ENCODE measurements at regions not wholly inside any gene's neighbourhood (a gene's known extent, or its start where the extent isn't known, plus 50 kb on each side); places are given as distances from the start of the nearest gene placed in this dataset.

DNA sequence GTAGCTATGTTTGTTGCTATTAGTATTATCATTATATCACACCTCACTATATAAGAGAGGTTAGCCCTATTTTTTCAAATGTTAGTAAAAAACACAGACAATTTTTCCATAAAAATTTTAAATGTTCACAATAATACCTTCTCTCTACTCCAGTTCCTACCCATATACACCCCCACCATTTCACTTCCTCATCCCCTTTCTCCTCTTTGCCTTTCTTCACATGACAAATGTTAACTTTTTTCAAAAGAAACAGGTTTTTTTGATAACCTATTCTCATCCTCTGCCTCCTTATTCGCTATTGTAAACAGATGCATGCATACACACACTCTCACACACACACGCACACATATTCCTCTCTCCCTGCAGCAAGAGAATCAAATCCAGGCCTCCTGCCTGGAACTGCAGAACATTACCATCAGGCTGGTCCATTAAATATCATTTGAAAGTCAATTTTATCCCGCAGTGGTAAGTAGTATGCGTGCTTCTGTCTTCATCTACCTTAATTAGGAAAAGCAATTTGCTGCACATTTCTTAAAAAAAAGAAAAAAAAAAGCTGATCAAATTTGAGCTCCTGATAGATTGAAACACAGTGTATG lies 55.5 kb downstream of the MID1IP1 start:
- no peak for DNase-seq

DNA sequence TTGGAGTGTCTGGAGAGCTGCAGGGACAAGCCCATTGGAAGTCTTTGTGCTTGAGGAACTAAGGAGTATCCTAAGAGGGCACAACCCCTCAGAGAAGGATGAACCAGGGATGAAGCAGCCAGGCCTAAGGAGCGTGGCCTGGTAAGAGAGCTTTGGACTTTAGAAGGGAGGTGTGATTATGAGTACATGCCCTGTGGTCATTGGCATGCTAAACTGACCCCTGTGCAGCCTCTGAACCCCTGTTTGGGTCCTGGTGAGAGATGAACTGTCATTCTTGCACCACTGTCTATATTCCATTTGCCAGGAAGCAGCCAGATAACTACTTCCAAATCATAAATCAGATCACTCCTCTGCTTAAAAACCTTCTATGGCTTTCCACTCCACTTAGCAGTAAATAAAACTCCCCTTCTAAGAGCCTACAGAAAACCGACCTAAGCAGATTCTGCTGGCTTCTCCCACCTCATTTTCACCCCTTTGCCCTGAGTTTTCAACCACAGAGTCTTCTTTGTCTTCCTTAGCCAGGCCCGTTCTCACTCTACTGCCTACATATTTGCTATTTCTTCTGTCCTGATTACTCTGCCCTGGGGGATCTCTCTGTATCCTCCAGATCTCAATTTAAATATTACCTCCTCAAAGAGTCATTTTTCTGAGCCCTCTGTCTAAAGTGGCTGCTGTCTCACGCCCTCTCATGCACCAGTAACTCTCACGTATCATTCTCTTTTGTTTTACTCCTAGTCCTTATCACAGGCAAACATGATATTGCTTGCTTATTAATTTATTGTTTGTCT lies 56.7 kb downstream of the MID1IP1 start:
- DNase-seq, result no peak

DNA sequence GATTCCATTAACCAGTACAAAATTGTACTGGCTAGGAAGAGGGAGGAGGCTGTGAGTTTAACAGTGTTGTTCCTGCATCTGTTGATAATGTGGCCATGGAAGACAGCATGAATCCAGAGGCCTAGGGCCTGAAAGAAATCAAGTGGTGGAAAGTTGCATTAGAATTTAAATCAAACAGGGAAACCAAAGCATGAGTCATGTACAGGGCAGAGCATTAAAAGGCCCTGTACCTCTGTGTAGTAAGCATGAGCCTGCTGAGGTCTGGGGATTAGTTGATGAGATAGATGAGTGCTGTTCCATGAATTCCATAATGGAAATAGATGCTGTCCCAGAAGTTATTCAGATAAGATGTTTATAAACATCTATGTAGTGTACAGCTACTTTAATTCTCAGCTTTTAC lies 58.3 kb downstream of the MID1IP1 start:
- DNase-seq, result no peak

DNA sequence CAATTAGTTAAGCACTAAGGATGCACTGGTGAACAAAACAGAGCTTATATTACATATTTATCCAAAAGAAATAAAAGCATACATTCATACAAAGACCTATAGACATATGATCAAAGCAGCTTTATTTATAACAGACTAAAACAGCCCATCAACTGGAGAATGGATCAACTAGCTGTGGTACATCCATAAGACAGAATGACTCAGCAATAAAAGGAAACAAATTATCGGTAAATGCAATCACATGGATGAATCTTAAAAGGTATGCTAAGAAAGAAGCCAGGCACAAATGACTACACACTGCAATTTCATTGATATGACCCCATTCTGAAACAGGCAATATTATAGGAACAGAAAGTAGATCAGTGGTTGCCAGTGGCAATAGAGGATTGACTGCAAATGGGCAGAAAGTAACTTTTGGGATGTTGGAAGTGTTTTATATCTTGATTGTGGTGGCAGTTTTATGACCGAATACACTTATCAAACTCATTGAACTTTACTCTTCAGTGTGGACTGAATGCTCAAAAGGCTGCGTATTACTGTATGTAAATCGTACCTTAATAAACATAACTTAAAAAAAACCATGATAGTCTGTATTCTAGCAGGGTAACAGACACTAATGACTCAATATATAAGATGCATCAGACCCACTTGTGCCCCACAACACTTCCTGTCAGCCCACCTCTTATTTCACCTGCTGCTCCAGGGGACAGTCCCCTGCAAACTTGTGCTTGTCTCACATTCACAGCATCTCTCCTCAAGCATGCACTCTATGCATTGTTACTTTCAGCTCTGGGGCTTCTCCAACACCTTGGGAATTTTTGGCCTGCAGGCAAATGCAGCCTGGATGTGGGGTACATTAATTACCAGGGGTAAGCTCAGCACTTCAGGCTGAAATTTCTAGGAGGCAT lies 59.1 kb downstream of the MID1IP1 start:
- DNase-seq, result no peak

DNA sequence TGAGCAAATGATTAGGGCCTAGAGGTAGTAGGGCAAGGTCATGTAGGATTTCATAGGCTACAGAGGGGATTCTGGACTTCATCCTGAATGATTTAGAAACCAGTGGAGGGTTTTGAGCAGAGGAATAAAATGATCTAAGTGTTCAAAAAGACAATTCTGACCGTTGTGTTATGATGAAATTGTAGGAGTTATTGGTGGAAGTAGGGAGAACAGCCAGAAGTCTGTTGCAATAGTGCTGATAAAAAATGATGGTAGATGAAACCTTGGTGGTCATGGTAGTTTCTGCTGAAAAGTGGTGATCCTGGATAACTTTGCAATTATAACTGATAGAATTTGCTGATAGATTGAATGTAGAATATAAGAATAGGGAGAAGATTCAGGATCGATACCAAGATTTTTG lies 60.2 kb downstream of the MID1IP1 start:
- DNase-seq, result no peak

DNA sequence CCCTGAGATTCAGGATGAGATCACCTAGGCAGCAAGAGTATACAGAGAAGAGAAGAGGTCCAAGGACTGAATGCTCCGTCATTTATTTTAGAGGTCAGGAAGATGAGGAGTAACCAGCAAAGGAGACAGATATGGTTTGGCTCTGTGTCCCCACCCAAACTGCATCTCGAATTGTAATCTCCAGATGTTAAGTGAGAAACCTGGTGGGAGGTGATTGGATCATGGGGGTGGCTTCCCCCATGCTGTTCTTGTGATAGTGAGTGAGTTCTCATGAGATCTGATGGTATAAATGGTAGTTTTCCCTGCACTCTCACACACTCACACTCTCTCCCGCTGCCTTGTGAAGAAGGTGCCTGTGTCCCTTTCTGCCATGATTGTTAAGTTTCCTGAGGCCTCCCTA lies 60.8 kb downstream of the MID1IP1 start:
- no peak for DNase-seq

DNA sequence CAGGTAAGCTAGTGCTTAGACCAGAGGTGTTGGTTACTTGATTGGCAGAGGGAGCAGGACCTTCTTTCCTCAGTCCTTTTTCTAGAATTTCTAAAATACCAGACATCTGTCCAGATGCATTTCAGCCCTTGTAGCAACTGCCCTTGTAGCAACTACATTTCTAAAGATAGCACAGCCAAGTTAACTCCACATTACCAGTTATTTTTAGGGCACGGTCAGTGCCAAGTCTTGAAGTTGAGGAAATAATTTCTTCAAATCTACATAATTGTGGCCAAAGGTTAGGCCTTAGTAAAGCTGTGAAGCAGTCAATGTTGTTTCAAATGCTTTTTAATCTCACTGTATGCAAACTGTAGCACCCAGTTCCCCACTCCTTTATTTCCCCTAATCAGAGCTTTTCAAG lies 62.9 kb downstream of the MID1IP1 start:
- no peak for DNase-seq

DNA sequence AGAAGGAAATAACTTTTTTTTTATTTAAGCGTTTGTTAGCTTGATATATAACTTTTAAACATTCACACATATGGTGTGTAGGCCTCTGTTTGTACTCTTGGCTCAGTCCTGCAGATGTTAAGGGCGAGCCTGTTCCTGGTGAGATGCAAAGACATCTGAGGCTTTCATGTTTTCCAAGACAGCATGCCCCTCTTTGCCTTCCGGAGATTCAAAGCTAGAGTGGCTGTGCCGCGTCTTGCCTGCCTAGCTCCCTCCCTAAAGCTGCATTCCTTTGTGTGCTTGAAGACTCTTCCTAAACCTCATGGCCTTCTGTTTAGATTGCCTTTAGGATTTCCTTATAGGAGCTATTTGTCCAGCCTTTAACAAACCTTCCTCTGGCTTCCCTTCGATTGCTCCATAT lies 67.1 kb downstream of the MID1IP1 start:
- DNase-seq, result no peak

DNA sequence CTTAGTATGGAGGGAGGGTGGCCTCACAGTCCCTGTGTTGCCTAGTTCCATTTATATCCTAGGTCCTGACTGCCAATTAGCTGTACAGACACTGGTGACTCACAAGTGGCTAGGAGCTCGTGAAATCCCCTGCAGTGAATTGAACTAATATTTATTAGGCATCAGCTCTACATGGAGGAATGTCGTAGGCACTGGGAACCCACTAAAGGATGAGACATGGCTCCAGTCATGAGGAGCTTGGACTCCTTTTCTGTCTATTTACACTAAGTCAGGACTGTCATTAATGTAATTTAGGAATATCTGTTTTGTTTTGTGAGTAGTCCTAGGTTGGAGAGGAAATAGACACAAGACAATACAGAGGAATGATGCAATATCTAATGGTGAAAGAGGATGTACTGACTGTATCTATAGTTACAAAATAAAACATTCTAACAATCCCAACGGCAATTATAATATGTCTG lies 67.7 kb downstream of the MID1IP1 start:
- DNase-seq, result no peak

DNA sequence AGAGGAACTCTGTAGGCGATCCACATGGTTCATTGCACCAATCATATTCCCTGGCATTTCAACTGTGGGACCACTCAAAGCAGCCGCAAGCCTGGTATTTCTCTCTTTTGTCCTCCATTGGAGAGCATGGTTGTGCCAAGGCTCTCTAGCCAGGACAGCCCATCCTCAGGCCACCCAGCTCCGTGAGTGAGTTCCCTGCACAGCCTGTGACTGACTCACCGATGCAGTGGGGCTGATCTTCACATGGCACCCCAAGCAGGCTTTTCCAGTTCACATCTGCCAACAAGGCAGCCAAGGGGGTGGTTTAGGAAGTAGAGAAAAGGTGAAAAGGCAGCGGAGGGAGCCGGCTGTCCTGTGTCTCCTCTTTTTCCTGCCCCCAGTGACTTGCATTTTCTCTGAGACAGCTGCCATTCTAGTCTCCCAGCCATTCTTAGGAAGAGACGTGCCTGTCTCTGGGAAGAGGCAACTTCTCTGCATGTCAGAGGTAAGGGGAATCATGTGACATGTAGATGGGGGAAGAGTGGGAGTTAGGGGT lies 69.2 kb downstream of the MID1IP1 start:
- DNase-seq, result no peak

DNA sequence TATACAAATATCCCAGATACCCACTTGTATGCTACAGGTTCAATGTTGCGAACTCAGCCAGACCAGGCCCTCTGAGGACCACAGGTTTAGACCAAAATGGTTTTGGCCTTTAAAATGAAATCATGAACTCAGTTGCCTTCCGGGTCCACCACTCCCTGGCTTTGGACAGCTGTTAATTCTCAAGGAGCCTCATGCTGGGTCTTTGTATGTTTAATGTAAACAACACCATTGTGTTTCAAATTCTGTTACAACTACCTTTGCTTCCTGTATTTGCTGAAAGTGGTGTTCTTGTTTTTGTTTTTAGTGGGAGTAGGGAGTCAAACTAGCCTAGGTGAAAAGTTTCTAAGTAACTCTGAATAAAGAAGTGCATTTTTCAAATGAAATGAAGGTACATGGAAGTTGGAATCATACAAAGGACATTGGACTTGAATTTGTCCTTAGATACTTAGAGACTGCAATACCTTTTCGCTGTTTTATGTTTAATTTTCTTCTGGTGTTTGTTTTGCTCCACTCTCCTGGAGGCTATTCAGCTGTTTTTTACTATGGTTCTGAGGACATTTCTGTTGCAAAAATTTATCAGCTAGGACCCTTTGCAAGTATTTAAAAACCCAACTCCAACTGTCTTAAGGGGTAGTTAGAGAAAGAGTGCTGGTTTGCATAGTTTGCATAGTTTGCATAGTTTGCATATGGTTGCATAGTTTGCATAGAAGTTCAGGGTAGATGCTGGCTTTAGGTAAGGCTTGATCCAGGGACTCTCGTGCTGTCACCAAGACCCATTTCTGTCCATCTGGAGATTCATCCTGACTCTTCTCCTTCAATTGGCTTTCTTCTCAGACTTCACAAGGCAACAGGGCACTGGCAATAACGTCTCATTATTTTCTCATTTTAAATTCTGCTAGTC lies 70.1 kb downstream of the MID1IP1 start:
- no peak for DNase-seq

DNA sequence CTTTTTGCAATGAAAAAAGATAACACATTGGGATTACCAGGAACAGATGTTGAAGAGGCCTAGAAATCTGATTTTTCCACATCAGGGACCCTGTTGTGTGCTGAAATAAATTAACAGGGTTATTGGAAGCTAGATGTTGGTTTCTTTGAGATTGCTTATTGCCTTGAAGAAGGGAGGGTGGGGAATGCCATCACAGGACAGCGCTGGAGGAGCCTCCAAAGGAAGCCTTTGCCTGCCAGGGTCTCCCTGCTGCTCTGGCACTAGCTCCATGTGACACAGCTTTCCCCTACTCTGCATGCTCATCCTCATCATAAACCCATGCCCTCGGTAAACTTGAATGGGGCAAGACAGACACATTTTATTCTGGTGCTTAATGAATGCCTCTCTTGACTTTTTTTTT lies 76.1 kb downstream of the MID1IP1 start:
- no peak for DNase-seq

DNA sequence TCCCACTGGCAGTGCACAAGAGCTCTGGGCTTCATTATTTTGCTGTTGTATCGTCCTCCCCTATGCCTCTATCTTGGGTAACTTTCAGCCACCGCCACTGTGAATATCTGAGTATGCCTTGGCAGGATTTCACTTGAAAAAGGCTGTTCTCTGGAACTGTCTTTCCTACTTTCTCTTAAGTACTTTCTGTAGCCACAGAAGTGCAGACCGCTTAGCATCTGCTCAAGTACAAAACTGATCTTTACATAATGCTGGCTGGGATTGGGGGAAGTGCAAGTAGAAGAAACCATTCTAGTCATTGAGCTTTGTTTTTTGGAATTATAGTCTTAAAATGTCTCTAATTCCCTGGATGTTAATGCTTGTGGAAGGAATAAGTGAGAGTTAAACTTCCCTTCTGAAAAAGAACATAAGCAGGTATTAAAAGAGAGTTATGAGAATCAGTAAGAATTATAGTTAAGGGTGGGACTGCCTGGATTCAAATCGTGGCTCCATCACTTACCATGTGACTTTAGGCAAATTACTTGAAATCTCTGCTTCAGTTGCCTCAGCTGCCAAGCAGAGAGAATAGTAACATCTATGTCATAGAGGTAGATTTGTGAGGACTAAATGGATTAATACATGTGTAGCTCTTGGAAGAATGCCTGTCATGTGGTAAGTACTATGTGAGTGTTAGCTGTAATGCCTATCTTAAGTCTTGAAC lies 77.5 kb downstream of the MID1IP1 start:
- no peak for DNase-seq

DNA sequence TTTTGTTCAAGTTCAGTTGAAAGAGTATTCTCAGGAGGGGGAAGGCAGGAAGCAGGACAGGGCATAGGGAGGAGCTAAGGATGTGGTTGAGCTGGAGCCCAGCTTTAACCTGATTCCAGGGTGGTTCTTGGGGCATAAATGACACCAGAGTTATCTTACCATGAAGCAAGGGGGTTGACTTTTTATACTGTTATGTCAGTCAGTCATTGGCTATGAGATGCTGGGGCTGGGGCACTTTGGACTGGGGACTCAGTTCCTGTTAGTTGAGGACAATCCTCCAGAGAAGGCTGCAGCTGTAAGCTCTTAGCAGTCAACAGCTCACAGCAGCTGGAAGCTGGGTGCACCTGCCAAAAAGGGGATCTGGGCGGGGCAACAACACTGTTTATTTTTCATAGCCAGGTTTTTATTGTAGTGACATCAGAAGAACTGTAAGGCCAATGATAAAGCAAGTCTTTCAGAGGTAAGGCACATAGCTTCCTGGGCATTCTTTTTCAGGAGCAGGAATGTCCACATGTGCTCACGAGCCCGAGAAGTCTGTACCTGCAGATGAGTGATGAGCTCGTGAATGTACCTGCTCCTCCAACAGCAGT lies 78.5 kb downstream of the MID1IP1 start:
- DNase-seq, result no peak

DNA sequence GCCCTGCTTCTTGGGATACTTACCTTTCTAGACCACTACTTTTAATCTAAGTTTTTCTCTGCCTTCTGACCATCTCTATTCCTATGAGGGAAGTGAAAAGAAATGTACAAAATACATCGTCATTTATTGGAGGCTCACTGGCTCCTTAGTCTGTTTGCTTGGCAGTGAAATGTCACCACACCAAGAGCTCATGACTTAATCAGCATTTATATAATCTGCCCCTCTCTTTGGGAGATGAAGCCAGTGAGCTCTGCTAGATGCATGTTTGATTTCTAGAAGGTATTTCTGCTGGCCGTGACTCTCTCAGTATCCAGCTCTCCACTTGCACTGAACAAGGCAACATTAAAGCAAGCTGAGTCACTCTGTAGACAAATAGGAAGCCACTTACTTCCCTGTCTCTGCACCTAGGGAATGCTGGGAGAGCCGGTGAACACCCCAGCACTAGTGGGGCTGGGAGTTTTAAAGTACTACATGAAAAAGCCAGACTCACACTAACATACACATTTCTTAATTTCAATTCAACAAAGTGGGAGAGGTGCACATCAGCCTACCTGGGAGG lies 79.1 kb downstream of the MID1IP1 start:
- no peak for DNase-seq

DNA sequence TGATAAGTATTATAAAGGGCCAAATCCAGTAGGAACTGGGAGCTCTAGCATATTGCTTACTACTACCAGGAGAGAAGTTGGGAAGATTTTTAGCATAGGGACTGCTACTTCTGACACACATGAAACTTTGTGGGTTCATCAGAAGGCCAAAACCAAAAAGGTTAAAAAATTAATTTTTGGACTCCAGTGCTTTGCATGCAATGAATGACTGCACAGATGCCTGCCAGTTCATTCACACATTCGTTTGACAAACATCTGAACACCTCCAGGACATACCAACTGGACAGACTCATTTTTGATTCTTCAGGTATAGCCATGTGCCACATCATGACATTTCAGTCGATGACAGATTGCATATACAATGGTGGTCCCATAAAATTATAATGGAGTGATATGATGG lies 79.8 kb downstream of the MID1IP1 start:
- DNase-seq, result no peak

DNA sequence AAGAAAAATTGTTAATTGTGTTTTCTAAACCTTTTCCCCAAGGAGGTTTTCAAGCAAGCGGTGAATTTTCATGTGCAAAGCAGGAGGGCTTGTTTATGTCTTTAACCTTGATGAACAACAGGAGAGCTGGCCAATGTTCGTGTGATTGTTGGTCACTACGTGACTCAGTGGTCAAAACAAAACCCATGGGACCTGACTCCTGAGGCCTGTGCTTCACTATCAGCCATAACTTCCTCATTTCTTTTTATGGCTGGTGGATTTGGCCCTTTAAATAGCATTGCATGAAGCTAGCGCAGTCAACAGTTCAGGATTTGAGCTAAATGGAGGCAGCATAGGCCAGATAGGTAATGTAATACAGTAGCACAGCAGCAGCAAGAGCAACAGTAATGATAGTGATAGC lies 80.5 kb downstream of the MID1IP1 start:
- DNase-seq, result no peak

DNA sequence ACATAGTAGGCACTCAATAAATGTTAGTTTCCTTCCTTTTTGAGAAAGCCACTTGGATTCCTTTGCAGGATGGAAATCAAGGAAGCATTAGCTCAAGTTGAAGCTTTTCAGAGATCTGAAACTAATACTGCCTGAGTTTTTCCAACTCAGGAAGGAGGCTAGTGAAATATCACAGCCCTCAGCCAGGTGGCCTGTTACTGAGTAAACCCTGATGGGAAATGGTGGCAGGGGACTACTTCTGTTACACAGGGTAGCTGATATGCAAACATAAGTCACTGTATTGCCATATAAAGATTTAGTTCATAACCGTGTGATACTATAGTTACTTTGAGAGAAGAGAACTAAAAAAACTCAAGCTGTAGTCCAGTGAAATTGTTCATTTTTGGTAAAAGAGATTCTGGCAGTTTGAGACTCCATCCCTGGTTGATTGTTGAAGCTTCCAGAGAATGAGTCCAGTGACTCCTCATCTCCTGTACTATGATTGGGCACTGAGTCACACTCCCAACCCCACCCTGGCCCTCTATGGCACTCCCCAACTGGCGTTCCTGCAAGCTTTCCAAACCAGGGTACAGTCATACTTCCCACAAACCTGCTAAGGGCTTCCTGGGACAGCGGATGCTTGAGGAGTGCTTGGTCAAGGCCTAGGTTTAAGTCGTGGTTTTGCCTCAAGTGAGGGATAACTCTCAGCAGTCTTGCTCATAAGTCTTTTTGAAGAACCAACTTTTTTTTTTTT lies 81.8 kb downstream of the MID1IP1 start:
- no peak for DNase-seq

DNA sequence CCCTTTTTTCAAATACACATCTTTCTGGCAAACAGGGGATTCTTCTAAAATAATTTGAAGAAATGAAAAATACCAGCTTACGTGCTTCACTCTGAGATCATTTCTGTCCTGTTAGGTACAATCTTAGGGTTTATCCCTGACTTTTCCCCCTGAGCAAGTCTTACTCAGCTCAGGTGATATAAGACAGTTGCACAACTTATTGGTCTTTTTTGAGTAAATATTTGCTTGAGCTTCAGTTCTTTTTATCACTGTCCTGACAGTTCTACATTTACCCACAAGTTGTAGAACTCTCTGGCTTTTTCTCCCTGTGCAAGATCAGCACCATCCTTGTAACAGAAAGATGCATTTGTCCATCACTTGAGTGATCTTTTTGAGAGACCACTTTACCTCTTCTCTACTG lies 84.9 kb downstream of the MID1IP1 start:
- no peak for DNase-seq

DNA sequence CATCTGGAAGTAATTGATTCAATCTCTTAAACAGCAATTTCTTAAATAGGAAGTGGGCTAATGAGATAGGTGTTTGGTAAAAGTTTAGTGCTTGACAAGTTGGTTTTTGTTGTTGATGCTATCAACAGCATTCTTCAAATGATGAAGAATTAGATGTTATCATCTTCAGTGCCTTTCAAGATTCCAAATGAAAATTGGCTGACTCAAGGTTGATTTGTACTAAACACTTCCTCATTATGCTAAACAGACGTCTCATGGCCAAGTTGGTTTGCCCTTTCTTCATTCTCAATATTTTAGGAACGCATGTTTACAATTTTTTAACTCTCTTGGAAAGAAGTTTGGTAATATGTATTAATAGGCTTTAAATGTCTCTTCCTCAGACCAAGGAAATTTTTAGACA lies 86.0 kb downstream of the MID1IP1 start:
- no peak for DNase-seq

Data from NCI-H524 treated with DMSO at 0.1 percent for 48 hours (cell line).